ENCODE measurements at regions not wholly inside any gene's neighbourhood (a gene's known extent, or its start where the extent isn't known, plus 50 kb on each side); places are given as distances from the start of the nearest gene placed in this dataset.

DNA sequence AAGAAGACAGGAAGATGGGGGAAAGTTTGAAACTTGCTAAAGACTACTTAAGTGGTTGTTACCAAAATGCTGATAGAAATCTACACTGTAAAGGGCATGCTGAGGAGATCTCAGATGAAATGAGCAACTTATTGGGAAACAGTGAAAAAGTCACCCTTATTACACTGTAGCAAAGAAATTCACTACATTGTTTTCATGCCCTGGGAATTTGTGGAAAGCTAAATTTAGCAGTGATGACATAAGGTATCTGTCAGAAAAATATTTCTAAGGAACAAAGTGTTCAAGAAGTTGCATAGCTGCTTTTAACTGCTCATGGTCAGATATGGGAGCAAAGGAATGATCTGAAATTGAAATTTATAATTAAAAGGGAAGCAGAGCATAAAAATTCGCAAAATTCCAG is 702.4 kb upstream of the LRRC4C start:
- no peak for TF ChIP-seq SUZ12 (IDR thresholded peaks at IDR 0.05; ENCODE audit: extremely low read depth, insufficient read depth, insufficient read length)
- no peak for TF ChIP-seq ZNF274 (IDR thresholded peaks at IDR 0.05; ENCODE audit: low read depth, low read length)

All from NT2/D1 (cell line).